HG03280 (cell line): ENCODE measurements at regions not wholly inside any gene's neighbourhood (a gene's known extent, or its start where the extent isn't known, plus 50 kb on each side); places are given as distances from the start of the nearest gene placed in this dataset.
"Not testable (repeated sequence)": the region's sequence is repeated elsewhere in the genome, so short reads cannot be mapped to it uniquely, and the experiment has no call there.

ENCODE experiments used
- ATAC-seq: cut with Tn5 transposase; IDR thresholded peaks from one replicate; pipeline ENCODE4 v1.9.1; 2021; ENCODE audit warnings: mild to moderate bottlenecking, moderate library complexity; ENCODE audit not compliant: unreplicated experiment

DNA sequence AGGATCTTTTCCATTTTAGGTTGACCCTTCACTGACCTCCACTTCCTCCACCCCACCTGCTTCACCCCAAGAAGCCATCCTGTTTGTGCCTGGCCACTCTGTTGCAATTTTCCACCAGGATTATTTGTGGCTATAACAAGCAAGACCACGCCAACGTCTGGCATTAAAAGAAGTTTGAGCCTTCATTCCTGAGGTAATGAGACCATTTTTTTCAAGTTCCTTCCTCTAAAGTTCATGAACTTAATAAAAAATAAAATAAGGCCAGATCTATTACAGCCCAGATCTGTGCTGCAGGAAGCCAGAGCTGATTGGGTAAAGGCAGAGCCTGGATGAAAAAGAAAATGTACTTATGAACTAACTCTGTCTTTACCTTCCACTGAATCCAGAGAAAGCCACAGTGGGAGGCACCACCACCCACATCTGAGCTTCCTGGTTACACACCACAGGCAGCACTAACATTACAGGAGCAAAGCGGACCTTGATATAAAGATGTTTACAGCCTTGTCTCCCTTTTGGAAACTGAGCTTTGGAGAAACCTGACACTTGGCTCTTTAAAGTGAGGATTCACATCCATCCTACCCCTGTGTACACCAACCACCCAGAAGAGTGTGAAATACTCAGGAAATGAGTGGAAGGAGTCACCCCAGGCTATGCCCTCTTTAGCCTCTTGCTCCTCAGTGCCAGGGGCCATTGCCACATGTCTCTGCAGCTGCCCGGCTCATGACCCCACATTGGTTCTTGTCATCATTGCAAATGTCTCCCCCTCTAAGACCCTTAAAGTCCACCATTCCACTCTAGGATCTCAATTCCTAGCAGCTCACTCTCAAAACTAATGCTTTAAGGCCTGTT, 293.6 kb downstream of the PLPP3 start:
- ATAC-seq: no peak

DNA sequence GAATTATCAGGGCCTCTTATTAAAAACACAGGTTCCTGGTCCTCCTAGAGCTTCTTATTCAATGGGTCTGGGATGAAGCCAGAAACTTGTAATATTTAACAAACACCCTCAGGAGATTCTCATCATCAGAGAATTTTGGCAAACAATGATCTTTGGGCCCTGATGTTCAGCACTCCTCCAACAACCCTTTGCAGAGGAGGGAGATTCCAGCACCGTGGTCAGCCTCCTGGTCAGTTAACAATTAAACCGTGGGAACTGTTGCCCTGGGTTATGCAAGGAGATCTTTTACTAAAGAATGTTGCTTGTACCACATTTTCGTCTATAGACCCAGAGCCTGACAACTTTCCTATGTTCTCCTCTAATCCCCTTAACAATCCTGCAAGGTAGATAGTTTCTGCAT, 294.4 kb downstream of the PLPP3 start:
- no peak for ATAC-seq

DNA sequence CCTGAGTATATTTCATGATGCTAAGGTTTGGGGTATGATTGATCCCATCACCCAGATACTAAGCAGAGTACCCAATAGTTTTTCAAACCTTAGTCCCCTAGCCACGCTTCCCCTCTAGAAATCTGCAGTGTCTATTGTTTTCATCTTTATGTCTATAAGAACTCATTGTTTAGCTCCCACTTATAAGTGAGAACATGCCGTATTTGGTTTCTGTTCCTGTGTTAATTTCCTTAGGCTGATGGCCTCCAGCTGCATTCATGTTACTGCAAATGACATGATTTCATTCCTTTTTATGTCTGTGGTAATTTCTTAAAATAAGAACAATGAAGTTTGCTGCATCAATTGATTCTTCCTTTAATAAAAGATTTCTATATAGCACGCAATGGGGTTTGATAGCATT, 301.3 kb downstream of the PLPP3 start:
- ATAC-seq: no peak

DNA sequence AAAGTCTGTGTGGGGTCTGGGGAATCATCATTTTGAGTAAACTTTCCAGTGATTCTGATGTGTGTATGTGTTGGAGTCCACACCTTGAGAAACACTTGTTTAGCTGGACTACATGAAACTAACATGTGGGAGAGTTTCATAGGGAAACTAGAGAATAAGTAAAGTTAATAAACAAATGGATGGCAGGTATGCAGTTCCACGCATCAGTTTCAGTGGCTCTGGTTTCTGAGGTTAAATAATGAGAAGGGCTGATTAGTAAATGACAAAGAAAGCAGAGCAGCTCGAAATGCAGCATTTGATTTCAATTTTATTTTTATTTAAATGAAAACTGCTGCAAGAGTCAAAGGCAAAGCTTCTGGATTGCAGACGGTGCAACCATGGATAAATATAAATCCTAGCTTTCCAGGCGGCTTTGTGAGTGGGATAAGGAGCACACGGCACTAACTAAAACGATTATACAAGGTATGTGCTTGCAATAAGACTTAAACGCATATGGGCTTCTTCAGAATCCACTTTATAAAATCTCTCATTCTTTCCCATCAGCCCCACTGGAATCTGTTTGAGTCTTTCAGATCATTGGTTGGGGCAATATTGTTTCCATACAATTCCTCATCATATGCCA, 310.7 kb downstream of the PLPP3 start:
- no peak for ATAC-seq

DNA sequence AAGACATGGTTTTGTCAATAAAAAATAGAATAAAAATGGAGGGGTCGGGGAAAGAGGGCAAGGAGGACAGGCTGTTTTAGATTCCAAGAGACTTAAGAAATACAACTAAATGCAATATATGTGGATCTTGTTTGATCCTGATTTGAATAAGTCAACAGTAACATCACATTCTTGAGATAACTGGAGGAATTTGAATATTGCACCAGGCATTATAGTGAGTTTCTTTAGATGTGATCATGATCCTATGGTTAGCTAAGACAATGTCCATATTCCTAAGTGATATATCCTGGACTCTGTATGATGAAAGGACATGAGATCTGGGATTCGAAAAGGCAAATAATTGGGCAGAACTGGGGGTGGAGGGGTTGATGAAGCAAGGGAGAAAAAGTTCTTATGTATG, 311.8 kb downstream of the PLPP3 start:
- ATAC-seq: no peak

DNA sequence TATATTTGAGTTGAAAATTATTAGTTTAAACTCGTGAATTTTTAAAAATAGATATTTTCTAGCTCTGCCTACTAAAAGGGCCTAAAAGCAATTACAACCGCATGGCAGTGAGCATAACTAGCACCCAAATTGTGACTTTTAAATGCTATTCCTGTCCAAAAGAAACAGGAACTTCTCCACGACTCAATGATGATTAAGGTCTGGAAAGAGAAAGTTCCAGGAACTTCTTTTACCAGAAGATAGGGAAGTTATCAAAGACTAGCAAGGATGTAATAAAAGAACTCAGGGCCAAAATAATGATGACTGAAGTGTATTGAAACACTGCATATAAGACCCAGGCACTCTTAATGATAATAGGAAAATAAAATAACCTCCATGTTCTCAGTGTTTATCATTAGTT, 313.0 kb downstream of the PLPP3 start:
- ATAC-seq: no peak

DNA sequence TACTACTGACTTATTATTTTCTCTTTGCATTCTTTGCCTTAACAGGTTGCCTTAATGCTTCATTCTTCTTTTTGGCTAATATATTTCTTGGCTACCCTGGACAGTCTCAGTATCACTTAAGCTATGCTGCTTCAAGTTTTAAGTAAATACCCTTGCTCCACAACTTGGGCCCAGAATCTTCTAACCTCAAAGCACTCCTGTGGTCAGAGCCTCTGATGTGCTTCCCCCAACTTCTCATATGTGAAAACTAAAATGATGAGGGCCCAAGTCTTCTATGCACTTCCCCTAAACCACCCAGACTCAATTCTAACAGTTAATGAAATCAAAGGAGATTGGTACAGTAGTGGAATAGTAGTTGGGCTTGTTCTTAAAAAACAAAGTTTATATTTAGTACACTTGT, 314.1 kb downstream of the PLPP3 start:
- ATAC-seq: no peak

DNA sequence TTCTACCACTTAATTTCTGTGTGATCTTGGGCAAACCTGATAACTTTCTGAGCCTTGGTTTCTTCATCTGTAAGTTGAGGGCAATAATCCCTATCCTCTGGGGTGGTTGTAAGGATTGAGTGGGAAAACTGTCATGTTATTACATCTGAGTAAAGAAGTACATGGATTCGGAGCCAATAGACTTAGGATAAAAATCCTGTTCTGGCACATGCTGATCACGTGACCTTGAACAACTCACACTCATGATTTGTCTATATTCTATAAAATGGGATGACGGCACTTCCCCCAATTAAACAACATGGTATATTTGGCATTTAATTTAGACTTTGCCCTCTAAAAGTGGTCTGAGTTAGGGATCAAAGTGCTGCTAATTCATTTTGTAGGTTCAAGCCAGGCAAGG, 315.5 kb downstream of the PLPP3 start:
- no peak for ATAC-seq

DNA sequence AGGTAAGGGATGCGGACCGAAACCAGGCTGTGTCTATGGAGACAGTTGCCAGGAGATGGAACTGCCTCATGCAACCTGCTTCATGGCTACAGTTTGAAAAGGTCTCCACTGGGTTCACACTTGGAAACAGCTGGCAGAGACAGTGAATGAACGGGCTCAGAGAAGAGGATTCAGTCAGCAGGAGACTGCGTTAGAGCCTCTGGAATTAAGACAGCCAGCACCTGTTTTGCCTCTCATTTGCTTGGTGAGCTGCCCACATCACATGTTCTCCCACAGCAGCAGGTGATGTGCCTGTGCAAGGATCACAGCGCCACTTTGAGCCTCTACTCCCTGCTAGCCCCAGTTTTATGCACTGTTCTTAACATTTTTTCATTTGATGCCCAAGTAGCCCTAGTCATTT, 321.0 kb downstream of the PLPP3 start:
- ATAC-seq: no peak

DNA sequence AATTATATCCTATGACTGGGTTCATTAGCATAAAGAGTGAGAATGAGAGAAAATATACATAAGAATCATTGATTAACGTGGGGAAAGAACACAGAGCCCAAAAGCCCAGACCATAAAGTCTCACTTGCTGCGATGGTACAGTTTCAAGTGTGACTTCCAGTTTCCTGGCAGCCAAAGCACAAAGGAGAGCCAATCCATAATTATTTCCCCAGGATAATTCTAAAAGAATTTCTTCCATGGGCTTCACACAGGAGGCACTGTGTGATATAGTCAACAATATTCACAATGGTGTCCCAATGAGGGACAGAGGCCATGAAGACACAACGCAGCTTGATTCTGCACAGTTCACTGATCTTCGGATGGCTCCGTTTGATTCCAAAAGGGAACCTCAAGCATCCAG, 321.6 kb downstream of the PLPP3 start:
- ATAC-seq: no peak

DNA sequence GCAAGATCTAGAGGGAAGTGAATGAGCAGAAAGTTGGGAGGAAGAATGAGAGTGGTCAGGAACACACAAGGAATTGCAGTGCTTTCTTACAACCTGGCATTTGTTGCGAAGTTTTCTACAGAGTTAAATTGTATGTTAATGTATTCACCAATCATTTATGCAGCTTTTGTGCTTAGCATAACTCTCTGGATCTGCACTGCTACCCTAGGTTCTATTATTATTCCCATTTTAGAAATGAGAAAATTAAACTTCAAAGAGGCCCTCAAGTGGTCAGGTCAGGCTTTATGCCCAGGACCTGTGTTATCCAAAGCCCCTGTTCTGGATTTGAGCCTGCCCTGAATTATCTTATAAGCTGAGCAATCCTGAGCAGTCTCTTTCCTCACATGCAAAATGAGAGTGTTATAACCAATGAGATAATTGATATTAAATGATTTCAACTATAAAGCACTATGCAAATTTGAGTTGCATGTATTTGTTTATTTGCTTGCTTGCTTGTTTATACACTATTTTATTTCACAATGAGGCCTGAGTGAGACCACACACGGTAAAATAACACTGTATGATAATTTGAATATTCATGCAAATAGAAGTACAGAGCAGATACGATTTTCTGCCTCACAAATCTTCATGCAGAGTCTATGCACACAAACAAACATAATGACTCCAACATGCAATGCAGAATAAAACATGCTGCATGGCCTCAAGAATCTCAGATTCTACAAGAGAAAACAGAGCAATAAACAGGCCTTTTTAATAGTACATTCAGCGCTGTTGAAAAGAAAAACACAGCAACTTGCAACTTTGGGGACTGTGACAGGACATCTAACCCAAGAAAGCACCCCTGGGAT, 323.0 kb downstream of the PLPP3 start:
- no peak for ATAC-seq

DNA sequence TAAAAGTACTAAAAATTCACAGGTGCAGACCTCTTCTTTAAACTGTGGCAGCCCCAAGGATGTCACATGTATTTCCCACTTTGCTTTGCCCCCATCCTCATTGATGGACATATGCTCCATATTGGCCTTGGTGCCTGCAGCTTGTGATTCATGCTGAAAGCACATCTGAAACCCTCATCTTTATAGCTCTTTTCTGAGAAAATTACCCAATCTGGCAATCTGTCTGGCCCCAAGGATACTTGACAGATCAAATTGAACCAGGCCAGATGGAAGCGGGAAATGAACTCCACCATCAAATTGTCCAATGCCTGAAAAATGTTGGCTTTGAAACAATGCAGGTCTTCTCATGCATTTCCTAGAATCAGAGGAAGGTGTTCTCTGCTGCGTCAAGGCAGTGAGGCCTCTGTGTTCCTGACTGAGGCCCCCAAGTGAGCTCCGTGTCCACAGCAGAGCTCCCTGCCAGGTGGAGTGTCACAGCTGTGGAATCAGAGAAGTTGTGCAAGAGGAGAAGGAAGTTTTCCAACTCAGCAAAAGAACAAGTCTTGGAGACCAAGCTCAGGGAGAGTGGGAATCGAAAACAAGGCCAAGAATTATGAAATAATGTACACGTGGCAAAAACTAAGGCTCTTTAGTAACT, 323.7 kb downstream of the PLPP3 start:
- no peak for ATAC-seq

DNA sequence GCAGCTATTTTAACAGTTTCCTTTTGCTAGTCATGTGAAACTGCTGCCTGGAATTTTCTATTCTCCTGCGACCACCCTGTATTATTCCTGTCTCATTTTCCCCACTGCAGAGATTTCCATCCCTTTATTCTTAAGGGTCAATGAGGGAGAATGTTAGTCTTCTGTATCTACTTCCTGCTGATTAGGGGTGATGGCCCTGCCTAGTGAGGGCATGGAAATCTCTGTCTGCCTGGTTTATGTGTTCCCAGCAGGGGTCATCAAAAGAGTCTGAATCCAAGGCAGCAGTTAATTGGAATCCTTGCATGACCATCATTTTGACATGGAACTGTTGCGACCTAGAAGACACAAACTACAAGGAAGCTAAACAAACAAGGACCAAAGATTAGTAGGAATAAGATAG, 325.2 kb downstream of the PLPP3 start:
- no peak for ATAC-seq

DNA sequence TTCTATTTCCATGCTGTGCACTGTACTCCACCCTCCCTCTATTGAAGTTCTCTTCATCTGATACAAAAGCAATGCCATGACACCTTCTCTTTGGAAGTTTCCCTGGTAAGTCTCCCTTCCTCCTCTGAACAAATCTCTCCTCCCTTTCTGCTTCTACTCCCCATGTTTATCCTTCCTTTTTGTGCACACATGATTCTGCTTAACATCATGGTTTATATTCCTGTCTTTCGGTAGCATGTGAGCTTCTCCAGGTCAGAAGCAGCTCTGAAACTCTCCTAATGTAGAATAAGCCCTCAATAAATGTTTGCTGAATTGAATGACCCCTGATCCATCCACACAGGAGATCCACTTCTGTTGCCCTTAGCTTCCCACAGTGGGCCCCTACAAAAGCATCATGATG, 328.6 kb downstream of the PLPP3 start:
- ATAC-seq: no peak

DNA sequence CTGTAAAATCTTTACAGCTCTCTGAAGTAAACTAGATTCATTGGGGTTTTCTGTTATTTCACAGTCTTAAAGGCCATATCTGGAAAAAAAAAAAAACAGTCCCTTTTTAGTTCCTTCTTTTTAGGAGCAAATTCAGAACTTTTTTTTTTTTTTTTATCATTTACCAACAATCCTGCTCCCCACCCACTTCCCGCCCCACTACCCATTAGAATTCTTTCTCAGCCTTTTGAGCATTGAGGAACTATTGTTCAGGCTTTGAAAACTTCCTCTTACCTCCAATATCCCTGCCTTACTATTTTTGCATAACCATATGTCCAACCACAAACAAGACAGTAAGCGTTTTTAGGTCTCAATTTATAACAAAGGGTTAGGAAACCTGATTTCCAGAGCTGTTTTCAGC, 330.1 kb downstream of the PLPP3 start:
- ATAC-seq: no peak

DNA sequence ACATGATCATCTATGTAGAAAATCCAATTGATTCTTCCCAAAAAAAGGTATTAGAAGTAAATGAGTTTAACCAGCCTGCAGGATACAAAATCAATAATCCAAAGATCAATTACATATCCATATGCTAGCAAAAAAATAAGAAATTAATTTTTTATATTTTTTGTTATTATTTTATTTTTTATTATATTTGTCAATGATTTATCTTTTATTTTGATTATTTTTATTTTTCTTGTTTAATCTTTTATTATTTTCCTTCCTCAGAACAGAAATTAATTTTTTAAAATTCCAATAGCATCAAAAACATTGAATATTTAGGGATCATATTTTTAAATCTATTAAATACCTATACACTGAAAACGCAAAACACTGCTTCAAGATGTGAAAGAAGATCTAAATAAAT, 331.2 kb downstream of the PLPP3 start:
- no peak for ATAC-seq

DNA sequence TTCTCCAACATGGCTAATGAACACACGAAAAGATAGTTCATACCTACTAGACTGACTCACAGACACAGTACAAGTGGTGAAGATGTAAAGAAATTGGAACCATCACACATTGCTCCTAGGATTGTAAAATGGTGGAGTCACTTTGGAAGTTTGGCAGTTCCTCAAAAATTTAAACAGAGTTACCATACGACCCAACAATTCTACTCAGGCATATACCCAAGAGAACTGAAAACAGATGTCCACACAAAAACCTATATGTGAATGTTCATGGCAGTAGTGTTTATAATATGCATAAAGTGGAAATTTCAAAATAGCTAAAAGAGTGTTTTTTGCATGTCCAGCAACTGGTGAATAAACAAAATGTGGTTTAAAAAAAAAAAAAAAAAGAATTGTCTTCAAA, 332.6 kb downstream of the PLPP3 start:
- ATAC-seq: not testable (repeated sequence)

DNA sequence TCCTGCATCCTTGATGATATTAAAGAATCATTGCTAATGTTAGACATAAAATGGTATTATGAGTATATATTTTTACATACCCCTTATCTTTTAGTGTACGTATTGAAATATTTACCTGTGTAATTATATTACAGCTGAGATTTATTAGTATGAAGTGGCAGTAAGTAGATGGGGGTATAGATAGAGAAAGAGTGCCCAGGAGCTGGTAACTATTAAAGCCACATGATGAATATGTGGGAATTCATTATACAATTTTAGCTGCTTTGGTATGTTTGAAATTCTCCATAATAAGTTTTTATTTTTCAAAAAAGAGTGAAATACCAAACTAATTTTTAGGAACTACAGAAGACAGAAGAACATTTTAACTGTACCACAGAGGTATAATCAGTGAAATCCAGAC, 339.0 kb downstream of the PLPP3 start:
- no peak for ATAC-seq

DNA sequence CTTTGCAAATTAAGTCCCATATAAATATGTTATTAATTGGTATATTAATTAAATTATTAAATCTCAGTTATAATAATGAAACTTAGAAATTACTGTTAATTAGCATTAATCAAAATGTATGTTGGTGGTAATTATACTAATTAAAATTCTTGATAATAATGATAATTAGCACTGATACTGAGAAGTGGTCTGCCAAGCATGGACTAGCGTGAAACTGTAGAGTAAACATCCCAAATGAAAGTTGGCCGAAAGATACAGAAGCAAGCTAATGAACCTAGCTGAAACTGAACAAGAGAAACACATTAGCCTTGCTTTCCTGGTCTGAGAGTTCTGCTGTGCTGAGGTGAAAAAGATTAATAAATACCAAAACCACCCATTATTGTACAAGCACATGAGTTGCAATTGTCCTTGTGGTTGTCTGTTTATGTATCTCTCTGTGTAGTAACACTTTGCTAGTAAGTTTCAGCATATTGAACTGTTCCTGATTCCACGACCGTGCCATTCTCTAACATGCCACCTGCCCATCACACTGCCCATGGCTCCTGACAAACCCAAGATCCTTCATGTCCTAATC, 341.8 kb downstream of the PLPP3 start:
- no peak for ATAC-seq

DNA sequence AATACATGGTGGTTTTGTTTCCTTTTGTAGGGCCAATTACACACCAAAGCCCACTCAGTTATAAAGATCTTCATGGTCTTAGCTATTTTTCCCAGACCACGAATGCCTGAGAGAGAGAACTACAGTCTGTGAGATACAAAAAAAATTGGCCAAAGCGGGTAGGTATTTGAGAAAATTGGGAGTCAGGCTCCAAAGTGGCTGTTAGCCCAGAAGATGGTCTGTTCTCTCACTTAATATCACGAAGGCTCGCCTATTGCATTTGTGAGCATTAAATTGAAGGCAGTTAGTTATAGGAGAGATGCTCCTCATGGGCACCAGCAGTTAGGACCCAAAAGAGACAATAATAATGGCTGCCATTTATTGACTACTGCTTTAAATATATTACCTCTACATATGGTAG, 342.7 kb downstream of the PLPP3 start:
- ATAC-seq: no peak

DNA sequence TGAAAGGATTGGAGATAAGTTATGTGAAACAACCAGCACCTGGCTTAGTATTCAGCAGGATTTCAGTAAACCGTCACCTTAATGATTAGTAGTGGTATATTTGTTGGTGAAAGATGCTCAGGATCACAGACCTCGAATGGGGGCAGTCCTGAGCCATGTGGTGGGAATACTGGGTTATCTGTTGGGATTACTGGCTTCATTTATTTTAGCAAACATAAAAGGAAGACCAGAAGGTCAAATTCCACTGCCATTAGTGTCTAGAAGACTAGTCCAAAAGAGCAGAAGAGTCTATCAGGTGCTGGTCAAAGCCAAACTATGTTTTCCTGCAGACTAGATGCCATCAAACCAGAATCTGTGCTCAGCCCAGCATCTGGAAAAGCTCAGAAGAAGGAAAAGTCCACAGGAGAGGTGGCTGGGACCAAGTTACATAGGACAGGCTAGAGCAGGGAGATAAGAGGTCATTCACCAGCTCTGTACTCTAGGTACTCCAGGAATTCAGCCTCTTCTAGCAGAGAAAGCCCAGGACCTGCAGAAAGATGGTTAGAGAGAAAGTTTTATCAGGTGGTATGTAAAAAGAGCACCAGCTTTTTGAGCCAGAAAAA, 343.4 kb downstream of the PLPP3 start:
- no peak for ATAC-seq
